NCI-H748 (cell line): ENCODE measurements at regions not wholly inside any gene's neighbourhood (a gene's known extent, or its start where the extent isn't known, plus 50 kb on each side); places are given as distances from the start of the nearest gene placed in this dataset.

ENCODE experiments used
- DNase-seq: peaks from one replicate; lab custom pipeline; 2025; ENCODE audit not compliant: unreplicated experiment; lab: John Stamatoyannopoulos, UW

DNA sequence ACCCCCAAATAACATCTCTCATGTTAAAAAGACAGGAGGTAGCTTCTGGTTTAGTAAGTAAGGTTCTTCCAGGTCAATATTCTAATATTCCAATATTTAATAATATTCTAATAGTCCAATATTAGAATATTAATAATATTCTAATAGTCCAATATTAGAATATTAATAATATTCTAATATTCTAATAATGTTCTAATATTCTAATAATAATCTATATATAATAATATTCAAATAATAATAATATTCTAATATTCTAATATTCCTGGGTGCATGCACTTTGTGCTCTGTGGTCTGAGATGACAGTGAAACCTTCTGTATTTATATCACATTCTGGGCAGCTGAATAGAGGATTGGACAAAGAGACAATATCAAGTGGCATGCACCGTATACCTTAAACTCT lies 96.1 kb downstream of the PCDH10 start:
- no peak for DNase-seq
